Activated CD8-positive, alpha-beta memory T cell treated with anti-CD3 and anti-CD28 coated beads, Interleukin-2, amount 10 ng/mL, durations not matched to agents 7 days and 5 days (primary cell): ENCODE measurements at regions not wholly inside any gene's neighbourhood (a gene's known extent, or its start where the extent isn't known, plus 50 kb on each side); places are given as distances from the start of the nearest gene placed in this dataset.
"Not testable (repeated sequence)": the region's sequence is repeated elsewhere in the genome, so short reads cannot be mapped to it uniquely, and the experiment has no call there.

Source experiments
- ATAC-seq: fragments of 150-1000 bp; cut with Tn5 transposase; one replicate; pipeline ENCODE4 v1.10.0; 2021; ENCODE audit warnings: moderate library complexity
- CTCF ChIA-PET: fragments of 350-600 bp; sonication (Branson Sonifier 250); formaldehyde crosslinking; loops from one replicate; lab custom pipeline; 2021; ENCODE audit warnings: antibody characterized with exemption; lab: Charles Lee
- DNase-seq: peaks from one replicate; pipeline ENCODE4 v3.0.0-alpha.2; 2020
- H3K27ac Mint-ChIP-seq: one replicate; pipeline ENCODE4 v1.8.0; 2021; ENCODE audit warnings: mild to moderate bottlenecking, mixed read lengths
- H3K27me3 Mint-ChIP-seq: one replicate; pipeline ENCODE4 v1.8.0; 2021; ENCODE audit warnings: mixed read lengths
- H3K36me3 Mint-ChIP-seq: one replicate; pipeline ENCODE4 v1.8.0; 2021; ENCODE audit warnings: mild to moderate bottlenecking, mixed read lengths
- H3K4me1 Mint-ChIP-seq: one replicate; pipeline ENCODE4 v1.8.0; 2021; ENCODE audit warnings: mixed read lengths
- H3K4me3 Mint-ChIP-seq: one replicate; pipeline ENCODE4 v1.8.0; 2021; ENCODE audit warnings: mild to moderate bottlenecking, moderate library complexity, mixed read lengths
- H3K9me3 Mint-ChIP-seq: one replicate; pipeline ENCODE4 v1.8.0; 2022; ENCODE audit warnings: low read depth, mixed read lengths

DNA sequence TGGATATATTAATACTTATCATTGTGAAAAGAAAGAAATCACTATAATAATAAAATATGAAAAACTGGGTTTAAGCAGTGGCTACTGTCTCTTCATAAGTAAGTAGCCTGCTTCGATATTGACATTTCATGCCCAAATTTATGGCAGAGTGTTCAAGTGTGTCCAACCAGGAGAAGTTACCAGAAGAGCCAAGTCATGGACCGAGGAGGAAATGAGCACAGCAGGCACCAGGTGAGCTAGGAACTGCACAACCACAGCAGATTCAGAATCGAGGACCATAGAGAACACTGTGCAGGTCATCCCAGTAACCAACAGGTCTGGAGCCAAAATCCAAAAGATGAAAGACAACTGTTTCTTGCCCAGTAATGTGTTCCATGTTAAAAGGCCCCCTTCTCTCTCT lies 79.9 kb upstream of the ABCB5 start:
- no peak overlapping the region for H3K27ac Mint-ChIP-seq
- H3K27me3 Mint-ChIP-seq = no peaks in the 10 kb centered on the region
- DNase-seq (no peak), ATAC-seq (no peak)
- no peaks in the 10 kb centered on the region for H3K36me3 Mint-ChIP-seq
- H3K9me3 Mint-ChIP-seq = peaks cover 2% of the 10 kb centered on the region
- H3K4me3 Mint-ChIP-seq = no peak overlapping the region
- no peaks in the 10 kb centered on the region for H3K4me1 Mint-ChIP-seq
- CTCF ChIA-PET = no interaction called here

DNA sequence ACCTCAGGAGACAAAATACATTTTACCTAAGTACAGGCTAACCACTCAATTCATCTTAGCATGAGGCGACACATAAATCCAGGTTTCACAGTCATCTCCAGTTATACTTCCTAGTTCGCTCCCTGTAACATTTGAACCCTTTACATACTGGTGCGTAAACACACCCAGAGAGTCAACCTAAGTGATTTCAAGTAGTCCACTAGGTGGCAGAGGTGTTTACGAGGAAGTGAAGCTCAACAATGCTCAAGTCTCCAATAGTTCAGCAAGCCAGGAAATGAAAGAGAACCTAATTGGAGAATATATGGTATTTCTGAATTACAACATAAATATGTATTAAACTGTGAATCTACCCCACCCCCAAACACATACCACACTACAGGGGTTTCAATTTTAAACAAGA lies 76.3 kb upstream of the ABCB5 start:
- DNase-seq = no peak

DNA sequence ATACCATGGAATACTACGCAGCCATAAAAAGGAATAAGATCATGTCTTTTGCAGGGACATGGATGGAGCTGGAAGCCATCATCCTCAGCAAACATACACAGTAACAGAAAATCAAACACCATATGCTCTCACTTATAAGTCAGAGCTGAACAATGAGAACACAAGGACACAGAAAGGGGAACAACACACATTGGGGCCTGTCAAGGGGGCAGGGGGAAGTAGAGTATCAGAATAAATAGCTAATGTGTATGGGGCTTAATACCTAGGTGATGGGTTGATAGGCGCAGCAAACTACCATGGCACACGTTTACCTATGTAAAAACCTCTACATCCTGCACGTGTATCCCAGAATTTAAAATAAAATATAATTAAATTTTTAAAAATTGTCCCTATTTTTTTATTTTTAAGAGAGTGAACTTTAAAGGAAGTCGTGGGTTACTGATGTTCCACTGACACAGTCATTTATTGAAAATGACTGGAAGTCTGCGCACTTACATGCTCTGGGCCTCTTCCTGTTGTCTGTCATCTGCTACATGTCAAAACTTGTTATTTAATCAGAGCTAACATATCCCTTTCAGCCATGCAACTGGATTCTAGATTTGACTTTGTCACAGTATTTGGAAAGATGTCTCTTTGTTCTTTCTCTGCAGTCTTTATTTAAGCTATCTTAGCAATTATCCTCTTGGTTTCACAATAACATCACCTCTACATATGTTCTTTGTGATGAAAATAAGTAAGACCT lies 73.7 kb upstream of the ABCB5 start:
- no peak overlapping the region for H3K27ac Mint-ChIP-seq
- H3K9me3 Mint-ChIP-seq = peaks cover 5% of the 10 kb centered on the region
- peaks cover 4% of the 10 kb centered on the region for H3K4me1 Mint-ChIP-seq
- no peak overlapping the region for H3K4me3 Mint-ChIP-seq
- DNase-seq (no peak), ATAC-seq (no peak)
- CTCF ChIA-PET = no interaction called here
- H3K36me3 Mint-ChIP-seq = no peaks in the 10 kb centered on the region
- no peaks in the 10 kb centered on the region for H3K27me3 Mint-ChIP-seq

More for the DNA sequence above, 76.3 kb upstream of the ABCB5 start:
- H3K4me3 Mint-ChIP-seq = no peak overlapping the region
- H3K27me3 Mint-ChIP-seq = no peaks in the 10 kb centered on the region
- H3K4me1 Mint-ChIP-seq = peaks cover 4% of the 10 kb centered on the region
- CTCF ChIA-PET = no interaction called here
- H3K9me3 Mint-ChIP-seq = peaks cover 5% of the 10 kb centered on the region
- H3K36me3 Mint-ChIP-seq = no peaks in the 10 kb centered on the region
- H3K27ac Mint-ChIP-seq = no peak overlapping the region
- ATAC-seq = no peak

DNA sequence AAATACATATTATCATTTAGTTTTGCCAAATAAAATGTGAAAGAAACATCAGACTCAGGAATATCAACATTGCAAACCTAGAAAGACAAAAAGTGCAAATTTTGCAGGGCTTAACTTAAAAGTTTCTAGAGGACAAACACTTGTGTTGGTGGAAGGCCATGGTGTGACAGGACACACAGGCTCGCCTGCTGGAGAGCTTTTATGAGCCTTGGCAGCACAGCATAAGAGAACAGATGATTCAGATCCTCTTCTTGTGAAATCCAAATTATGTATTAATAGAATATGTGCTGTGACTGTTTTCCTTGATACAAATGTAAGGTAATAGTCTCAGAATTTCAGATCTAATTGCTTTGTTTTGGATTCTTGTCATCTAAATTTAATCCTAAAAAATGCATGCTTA lies 72.9 kb upstream of the ABCB5 start:
- no peaks in the 10 kb centered on the region for H3K36me3 Mint-ChIP-seq
- CTCF ChIA-PET = no interaction called here
- no peak overlapping the region for H3K27ac Mint-ChIP-seq
- ATAC-seq (no peak), DNase-seq (no peak)
- peaks cover 5% of the 10 kb centered on the region for H3K9me3 Mint-ChIP-seq
- H3K4me3 Mint-ChIP-seq = no peak overlapping the region
- H3K4me1 Mint-ChIP-seq = peaks cover 4% of the 10 kb centered on the region
- H3K27me3 Mint-ChIP-seq = no peaks in the 10 kb centered on the region

DNA sequence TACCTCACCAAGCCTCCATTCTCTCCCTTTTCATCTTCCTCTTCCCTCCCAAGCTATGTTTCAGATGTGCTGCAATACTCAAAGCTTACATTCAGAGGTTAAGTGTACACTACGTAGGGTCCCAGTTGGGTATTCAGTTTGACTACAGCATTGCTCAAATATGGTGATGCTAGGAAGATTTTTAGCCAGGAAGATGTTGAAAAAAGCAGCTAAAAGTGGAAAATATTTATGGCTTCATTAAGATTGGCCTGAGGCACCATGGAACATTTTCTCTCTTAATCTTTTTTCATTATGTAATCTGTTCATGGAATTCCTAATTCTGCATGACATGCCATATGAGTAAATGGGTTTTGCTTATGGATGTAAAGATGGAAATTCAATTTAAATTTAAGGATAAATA lies 72.0 kb upstream of the ABCB5 start:
- H3K4me3 Mint-ChIP-seq = no peak overlapping the region
- H3K9me3 Mint-ChIP-seq = peaks cover 5% of the 10 kb centered on the region
- ATAC-seq = no peak
- H3K36me3 Mint-ChIP-seq = no peaks in the 10 kb centered on the region
- DNase-seq = no peak
- no peak overlapping the region for H3K27ac Mint-ChIP-seq
- CTCF ChIA-PET = no interaction called here
- peaks cover 4% of the 10 kb centered on the region for H3K4me1 Mint-ChIP-seq
- no peaks in the 10 kb centered on the region for H3K27me3 Mint-ChIP-seq

DNA sequence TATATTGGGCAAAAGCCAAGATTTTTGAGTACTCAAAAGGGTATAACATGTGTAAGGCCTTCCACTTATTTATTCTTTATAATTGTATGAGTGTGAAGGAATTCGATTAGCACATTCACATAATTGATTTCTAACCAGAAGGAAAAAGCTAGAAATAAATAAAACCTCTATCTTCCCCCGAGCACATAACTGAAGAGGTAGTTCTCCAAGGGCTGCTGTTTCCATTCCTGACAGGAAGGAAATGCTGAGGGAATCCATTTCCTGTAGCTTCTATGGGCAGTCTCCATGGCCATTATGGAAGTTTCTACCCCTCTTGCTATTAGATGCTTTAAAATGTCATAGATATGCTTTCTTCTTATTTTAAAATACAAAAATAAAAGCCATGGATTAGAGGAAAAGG lies 70.5 kb upstream of the ABCB5 start:
- H3K27ac Mint-ChIP-seq = no peak overlapping the region
- H3K27me3 Mint-ChIP-seq = no peaks in the 10 kb centered on the region
- no peaks in the 10 kb centered on the region for H3K36me3 Mint-ChIP-seq
- no peak for ATAC-seq
- peaks cover 4% of the 10 kb centered on the region for H3K4me1 Mint-ChIP-seq
- CTCF ChIA-PET = no interaction called here
- peaks cover 3% of the 10 kb centered on the region for H3K9me3 Mint-ChIP-seq
- H3K4me3 Mint-ChIP-seq = no peak overlapping the region
- DNase-seq = no peak

DNA sequence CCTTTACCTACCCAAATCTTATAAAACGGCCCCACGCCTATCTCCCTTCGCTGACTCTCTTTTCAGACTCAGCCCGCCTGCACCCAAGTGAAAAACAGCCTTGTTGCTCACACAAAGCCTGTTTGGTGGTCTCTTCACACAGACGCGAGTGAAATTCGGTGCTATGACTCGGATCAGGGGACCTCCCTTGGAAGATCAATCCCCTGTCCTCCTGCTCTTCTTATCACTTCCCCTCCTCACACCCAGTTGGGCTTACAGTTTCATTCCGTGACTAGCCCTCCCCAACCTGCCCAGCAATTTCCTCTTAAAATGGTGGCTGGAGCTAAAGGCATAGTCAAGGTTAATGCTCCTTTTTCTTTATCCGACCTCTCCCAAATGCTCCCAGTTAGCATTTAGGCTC lies 68.5 kb upstream of the ABCB5 start:
- H3K4me3 Mint-ChIP-seq, H3K36me3 Mint-ChIP-seq, H3K27me3 Mint-ChIP-seq, H3K4me1 Mint-ChIP-seq, DNase-seq, H3K27ac Mint-ChIP-seq, CTCF ChIA-PET, ATAC-seq, H3K9me3 Mint-ChIP-seq: not testable (repeated sequence)

DNA sequence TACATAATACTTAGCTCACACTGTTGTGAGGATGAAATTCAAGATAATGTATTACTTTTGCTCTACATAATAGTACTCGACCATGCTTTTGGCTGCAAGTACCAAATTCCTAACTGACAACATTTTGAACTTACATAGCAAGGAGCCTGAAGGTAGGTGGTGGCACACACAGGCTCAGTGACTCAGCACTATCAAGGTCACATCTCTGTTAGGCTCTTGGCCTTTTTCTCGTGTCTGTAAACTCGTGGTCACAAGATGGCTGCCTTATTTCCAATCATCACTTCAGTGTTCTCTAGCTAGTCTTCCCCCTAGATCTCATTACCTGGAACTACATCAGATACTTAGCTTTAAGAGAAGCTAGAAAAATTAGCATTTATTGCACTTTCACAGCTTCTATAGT lies 61.4 kb upstream of the ABCB5 start:
- no peaks in the 10 kb centered on the region for H3K9me3 Mint-ChIP-seq
- ATAC-seq (no peak), DNase-seq (no peak)
- no peaks in the 10 kb centered on the region for H3K27me3 Mint-ChIP-seq
- H3K36me3 Mint-ChIP-seq = no peaks in the 10 kb centered on the region
- H3K4me3 Mint-ChIP-seq = no peak overlapping the region
- H3K4me1 Mint-ChIP-seq = no peaks in the 10 kb centered on the region
- no peak overlapping the region for H3K27ac Mint-ChIP-seq
- CTCF ChIA-PET = interaction anchor here (0.7 kb wide), 1 partner anchor 112 kb away, joined by 3 read pairs; no protein-coding TSS in a partner anchor

DNA sequence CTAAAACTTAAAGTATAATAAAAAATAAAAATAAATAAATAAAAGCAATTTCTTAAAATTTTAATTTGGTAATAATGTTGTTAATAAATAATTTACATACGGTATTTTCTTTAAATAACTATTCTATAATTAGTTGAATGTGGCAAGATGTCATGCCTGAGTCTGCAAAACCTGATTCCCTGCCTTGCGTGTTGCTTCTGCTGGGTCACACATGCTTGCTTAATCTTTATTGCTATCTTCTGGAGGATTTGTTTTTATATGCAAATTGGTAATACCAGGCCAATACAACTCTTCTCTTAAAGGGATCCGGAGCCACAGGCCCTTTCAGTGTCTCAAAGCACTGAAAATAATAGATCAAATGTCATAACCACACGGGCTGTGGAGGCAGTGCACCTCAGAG lies 59.4 kb upstream of the ABCB5 start:
- Mint-ChIP-seq H3K4me1 (no peaks in the 10 kb centered on the region), H3K36me3 (no peaks in the 10 kb centered on the region), H3K9me3 (no peaks in the 10 kb centered on the region), H3K27me3 (no peaks in the 10 kb centered on the region), H3K4me3 (no peak overlapping the region), H3K27ac (no peak overlapping the region)
- CTCF ChIA-PET = no interaction called here
- ATAC-seq (no peak), DNase-seq (no peak)

DNA sequence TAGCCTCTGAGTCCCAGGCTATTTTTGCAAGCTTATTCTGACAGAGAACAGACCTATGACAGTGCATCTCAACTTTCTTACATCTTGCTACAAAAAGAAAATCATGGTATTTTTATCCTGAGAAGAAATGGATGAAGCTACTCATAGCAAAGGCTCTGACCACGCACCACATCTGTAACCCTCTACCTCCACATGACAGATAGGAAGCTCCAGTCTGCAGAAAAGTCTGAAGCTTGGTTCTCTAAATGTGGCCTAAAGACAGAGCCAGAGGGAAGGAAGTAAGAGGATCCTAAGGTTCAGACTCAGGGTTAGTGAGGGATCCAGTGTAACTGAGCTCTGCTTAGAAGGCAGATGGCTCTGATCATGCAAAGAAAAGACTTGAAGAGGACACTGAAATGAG lies 58.4 kb upstream of the ABCB5 start:
- no peak for ATAC-seq
- H3K27ac Mint-ChIP-seq = no peak overlapping the region
- H3K36me3 Mint-ChIP-seq = no peaks in the 10 kb centered on the region
- no peaks in the 10 kb centered on the region for H3K4me1 Mint-ChIP-seq
- H3K9me3 Mint-ChIP-seq = no peaks in the 10 kb centered on the region
- DNase-seq = no peak
- no peaks in the 10 kb centered on the region for H3K27me3 Mint-ChIP-seq
- H3K4me3 Mint-ChIP-seq = no peak overlapping the region
- CTCF ChIA-PET = no interaction called here

DNA sequence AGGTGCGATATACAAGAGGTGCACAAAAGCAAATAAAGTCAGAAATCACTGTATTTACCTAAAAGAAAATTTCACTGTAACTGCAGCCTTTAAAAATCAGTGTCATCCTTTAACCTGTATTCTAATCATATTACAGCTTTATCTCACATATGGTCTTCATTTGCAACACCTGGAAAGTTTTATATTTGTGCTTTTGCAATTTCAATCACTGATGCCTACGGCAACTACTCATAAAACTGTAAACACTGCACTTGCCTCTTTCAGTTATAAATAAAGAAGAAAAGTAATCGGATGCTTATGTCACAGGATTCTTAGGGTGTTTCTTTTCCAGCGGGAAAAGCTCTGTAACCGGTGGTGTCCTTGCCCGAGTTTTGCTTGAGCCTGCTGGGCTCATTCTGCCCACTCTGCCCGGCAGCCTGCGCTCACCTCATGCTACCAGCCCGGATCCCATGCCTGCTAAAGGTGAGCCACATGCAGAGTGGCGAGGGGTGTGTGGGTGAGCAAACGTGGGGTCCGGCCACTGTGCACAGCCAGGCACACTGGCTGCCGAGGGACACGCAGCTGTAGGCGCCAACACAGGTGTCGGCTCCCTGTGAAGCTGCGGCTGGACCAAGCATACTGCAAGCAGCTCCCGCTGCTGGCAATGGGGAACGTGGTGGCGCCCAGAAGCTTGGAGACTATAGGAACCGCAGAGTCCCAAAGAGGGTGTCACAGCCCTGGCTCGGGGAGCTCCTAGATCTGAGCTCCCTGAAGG lies 56.3 kb upstream of the ABCB5 start:
- H3K27me3 Mint-ChIP-seq = no peaks in the 10 kb centered on the region
- no peaks in the 10 kb centered on the region for H3K4me1 Mint-ChIP-seq
- no peak for DNase-seq
- CTCF ChIA-PET = no interaction called here
- H3K27ac Mint-ChIP-seq = no peak overlapping the region
- H3K36me3 Mint-ChIP-seq = no peaks in the 10 kb centered on the region
- no peak overlapping the region for H3K4me3 Mint-ChIP-seq
- no peak for ATAC-seq
- H3K9me3 Mint-ChIP-seq = no peaks in the 10 kb centered on the region

DNA sequence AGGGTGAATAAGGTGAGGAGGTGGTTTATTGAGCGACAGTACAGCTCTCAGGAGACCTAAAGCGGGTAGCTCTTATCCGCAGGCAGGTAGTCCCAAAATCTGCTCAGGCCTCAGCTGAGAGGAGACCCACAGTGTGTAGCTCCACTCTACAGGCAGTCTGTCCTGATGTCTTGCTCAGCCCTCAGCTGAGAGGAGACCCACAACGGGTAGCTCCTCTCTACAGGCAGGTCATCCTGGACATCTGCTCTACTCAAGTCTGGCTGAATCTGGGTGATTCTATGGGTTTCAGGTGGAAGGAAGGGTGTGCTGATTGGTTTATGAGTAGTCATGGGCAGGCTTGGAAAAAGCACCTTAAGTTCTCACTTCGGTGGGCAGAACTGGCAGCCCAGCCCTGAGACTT lies 55.6 kb upstream of the ABCB5 start:
- CTCF ChIA-PET = no interaction called here
- H3K9me3 Mint-ChIP-seq = no peaks in the 10 kb centered on the region
- H3K27me3 Mint-ChIP-seq = no peaks in the 10 kb centered on the region
- DNase-seq = no peak
- no peak overlapping the region for H3K27ac Mint-ChIP-seq
- H3K36me3 Mint-ChIP-seq = no peaks in the 10 kb centered on the region
- no peak for ATAC-seq
- H3K4me3 Mint-ChIP-seq = no peak overlapping the region
- no peaks in the 10 kb centered on the region for H3K4me1 Mint-ChIP-seq

DNA sequence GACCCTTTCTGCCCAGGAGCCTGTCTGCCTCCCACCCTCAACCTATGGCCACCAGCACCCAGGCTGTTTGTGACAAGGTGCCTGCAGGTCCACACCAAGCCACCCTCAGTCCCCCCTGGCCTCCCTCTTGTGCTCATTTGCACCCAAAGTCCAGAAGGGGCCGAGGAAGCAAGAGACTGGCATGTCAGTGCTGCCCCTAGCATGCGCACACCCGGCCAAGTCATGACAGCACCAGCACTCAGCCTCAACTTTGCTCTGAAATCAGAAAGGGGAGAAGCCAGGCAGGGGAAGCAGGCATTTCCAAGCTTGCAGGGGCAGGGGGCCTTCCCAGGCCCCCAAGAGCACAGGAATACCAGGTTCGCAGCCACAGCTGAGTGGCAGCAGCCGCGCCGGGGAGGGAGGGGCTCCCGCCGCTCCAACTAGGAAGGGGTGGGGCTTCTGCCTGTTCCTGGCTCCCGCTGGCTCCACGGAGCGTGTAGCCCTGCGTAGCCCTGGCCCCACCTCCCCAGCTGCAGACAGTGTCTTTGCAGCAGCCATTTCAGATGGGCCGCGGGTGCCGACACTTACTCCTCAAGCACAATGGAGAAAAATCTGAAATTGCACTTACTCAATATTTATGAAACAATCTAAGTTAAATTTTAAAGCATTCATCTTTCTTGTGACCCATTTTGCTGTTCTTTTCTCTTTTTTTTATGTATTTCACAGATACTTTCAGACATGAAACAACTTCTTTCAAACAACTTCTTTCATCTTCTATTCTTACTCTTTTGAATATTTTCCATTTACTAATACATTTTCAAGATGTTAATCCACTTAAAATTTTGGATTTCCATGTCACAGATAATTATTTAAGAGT lies 54.9 kb upstream of the ABCB5 start:
- H3K27ac Mint-ChIP-seq = no peak overlapping the region
- DNase-seq = no peak
- H3K36me3 Mint-ChIP-seq = no peaks in the 10 kb centered on the region
- ATAC-seq = no peak
- CTCF ChIA-PET = no interaction called here
- H3K4me3 Mint-ChIP-seq = no peak overlapping the region
- H3K9me3 Mint-ChIP-seq = no peaks in the 10 kb centered on the region
- H3K4me1 Mint-ChIP-seq = no peaks in the 10 kb centered on the region
- H3K27me3 Mint-ChIP-seq = no peaks in the 10 kb centered on the region
